ENCODE measurements at regions not wholly inside any gene's neighbourhood (a gene's known extent, or its start where the extent isn't known, plus 50 kb on each side); places are given as distances from the start of the nearest gene placed in this dataset.

GRCh38 chr6:12395898-12396297, 105.7 kb downstream of the EDN1 start:
- DNase-seq = no peak
- Histone ChIP-seq H3K27me3 (ENCODE audit: control insufficient read depth, insufficient read depth, low read length) (no peaks in the 10 kb centered on the region), H3K4me3 (ENCODE audit: insufficient read depth, low read depth, low read length) (no peak overlapping the region), H3K36me3 (replicated peaks; ENCODE audit: control insufficient read depth, insufficient read depth, low read length) (no peaks in the 10 kb centered on the region)

GRCh38 chr6:12401200-12401599, 111.0 kb downstream of the EDN1 start:
- H3K27me3 ChIP-seq (ENCODE audit: control insufficient read depth, insufficient read depth, low read length) = no peaks in the 10 kb centered on the region
- no peak overlapping the region for H3K4me3 ChIP-seq (ENCODE audit: insufficient read depth, low read depth, low read length)
- DNase-seq = no peak
- no peaks in the 10 kb centered on the region for H3K36me3 ChIP-seq (replicated peaks; ENCODE audit: control insufficient read depth, insufficient read depth, low read length)

- Histone ChIP-seq H3K27me3 (ENCODE audit: control insufficient read depth, insufficient read depth, low read length) (no peaks in the 10 kb centered on the region), H3K36me3 (replicated peaks; ENCODE audit: control insufficient read depth, insufficient read depth, low read length) (no peaks in the 10 kb centered on the region), H3K4me3 (ENCODE audit: insufficient read depth, low read depth, low read length) (no peak overlapping the region)
- DNase-seq = no peak
Observed at GRCh38 chr6:12403201-12403826, 113.2 kb downstream of the EDN1 start.

- Histone ChIP-seq H3K27me3 (ENCODE audit: control insufficient read depth, insufficient read depth, low read length) (no peaks in the 10 kb centered on the region), H3K4me3 (ENCODE audit: insufficient read depth, low read depth, low read length) (no peak overlapping the region), H3K36me3 (replicated peaks; ENCODE audit: control insufficient read depth, insufficient read depth, low read length) (no peaks in the 10 kb centered on the region)
- no peak for DNase-seq
Observed at GRCh38 chr6:12403947-12404647, 113.9 kb downstream of the EDN1 start.

GRCh38 chr6:12404651-12405050, 114.5 kb downstream of the EDN1 start:
- Histone ChIP-seq H3K36me3 (replicated peaks; ENCODE audit: control insufficient read depth, insufficient read depth, low read length) (no peaks in the 10 kb centered on the region), H3K27me3 (ENCODE audit: control insufficient read depth, insufficient read depth, low read length) (no peaks in the 10 kb centered on the region), H3K4me3 (ENCODE audit: insufficient read depth, low read depth, low read length) (no peak overlapping the region)
- DNase-seq = no peak

- H3K4me3 ChIP-seq (ENCODE audit: insufficient read depth, low read depth, low read length) = no peak overlapping the region
- no peaks in the 10 kb centered on the region for H3K27me3 ChIP-seq (ENCODE audit: control insufficient read depth, insufficient read depth, low read length)
- no peaks in the 10 kb centered on the region for H3K36me3 ChIP-seq (replicated peaks; ENCODE audit: control insufficient read depth, insufficient read depth, low read length)
- no peak for DNase-seq
Observed at GRCh38 chr6:12408752-12409151, 118.6 kb downstream of the EDN1 start.

- Histone ChIP-seq H3K27me3 (ENCODE audit: control insufficient read depth, insufficient read depth, low read length) (no peaks in the 10 kb centered on the region), H3K4me3 (ENCODE audit: insufficient read depth, low read depth, low read length) (no peak overlapping the region), H3K36me3 (replicated peaks; ENCODE audit: control insufficient read depth, insufficient read depth, low read length) (no peaks in the 10 kb centered on the region)
- no peak for DNase-seq
Observed at GRCh38 chr6:12410946-12411345, 120.8 kb downstream of the EDN1 start.

- Histone ChIP-seq H3K36me3 (replicated peaks; ENCODE audit: control insufficient read depth, insufficient read depth, low read length) (no peaks in the 10 kb centered on the region), H3K4me3 (ENCODE audit: insufficient read depth, low read depth, low read length) (no peak overlapping the region), H3K27me3 (ENCODE audit: control insufficient read depth, insufficient read depth, low read length) (no peaks in the 10 kb centered on the region)
- no peak for DNase-seq
Observed at GRCh38 chr6:12414096-12414675, 124.0 kb downstream of the EDN1 start.

GRCh38 chr6:12415980-12416598, 125.9 kb downstream of the EDN1 start:
- Histone ChIP-seq H3K36me3 (replicated peaks; ENCODE audit: control insufficient read depth, insufficient read depth, low read length) (no peaks in the 10 kb centered on the region), H3K4me3 (ENCODE audit: insufficient read depth, low read depth, low read length) (no peak overlapping the region), H3K27me3 (ENCODE audit: control insufficient read depth, insufficient read depth, low read length) (no peaks in the 10 kb centered on the region)
- DNase-seq = no peak

GRCh38 chr6:12417191-12417590, 127.0 kb downstream of the EDN1 start:
- no peak overlapping the region for H3K4me3 ChIP-seq (ENCODE audit: insufficient read depth, low read depth, low read length)
- DNase-seq = no peak

GRCh38 chr6:12418946-12419345, 128.8 kb downstream of the EDN1 start:
- Histone ChIP-seq H3K27me3 (ENCODE audit: control insufficient read depth, insufficient read depth, low read length) (no peaks in the 10 kb centered on the region), H3K4me3 (ENCODE audit: insufficient read depth, low read depth, low read length) (no peak overlapping the region), H3K36me3 (replicated peaks; ENCODE audit: control insufficient read depth, insufficient read depth, low read length) (no peaks in the 10 kb centered on the region)
- DNase-seq = no peak

More at GRCh38 chr6:12417191-12417590, 127.0 kb downstream of the EDN1 start:
- Histone ChIP-seq H3K27me3 (ENCODE audit: control insufficient read depth, insufficient read depth, low read length) (no peaks in the 10 kb centered on the region), H3K36me3 (replicated peaks; ENCODE audit: control insufficient read depth, insufficient read depth, low read length) (no peaks in the 10 kb centered on the region)

GRCh38 chr6:12419631-12420272, 129.6 kb downstream of the EDN1 start:
- H3K4me3 ChIP-seq (ENCODE audit: insufficient read depth, low read depth, low read length) = no peak overlapping the region
- no peaks in the 10 kb centered on the region for H3K36me3 ChIP-seq (replicated peaks; ENCODE audit: control insufficient read depth, insufficient read depth, low read length)
- no peak for DNase-seq

GRCh38 chr6:12420626-12421025, 130.5 kb downstream of the EDN1 start:
- DNase-seq = no peak
- Histone ChIP-seq H3K36me3 (replicated peaks; ENCODE audit: control insufficient read depth, insufficient read depth, low read length) (no peaks in the 10 kb centered on the region), H3K27me3 (ENCODE audit: control insufficient read depth, insufficient read depth, low read length) (no peaks in the 10 kb centered on the region), H3K4me3 (ENCODE audit: insufficient read depth, low read depth, low read length) (no peak overlapping the region)

More at GRCh38 chr6:12419631-12420272, 129.6 kb downstream of the EDN1 start:
- no peaks in the 10 kb centered on the region for H3K27me3 ChIP-seq (ENCODE audit: control insufficient read depth, insufficient read depth, low read length)

GRCh38 chr6:12421596-12421995, 131.4 kb downstream of the EDN1 start:
- no peaks in the 10 kb centered on the region for H3K36me3 ChIP-seq (replicated peaks; ENCODE audit: control insufficient read depth, insufficient read depth, low read length)
- no peak overlapping the region for H3K4me3 ChIP-seq (ENCODE audit: insufficient read depth, low read depth, low read length)
- DNase-seq = no peak
- H3K27me3 ChIP-seq (ENCODE audit: control insufficient read depth, insufficient read depth, low read length) = no peaks in the 10 kb centered on the region

Measured in H7 (cell line).